Pancreas (tissue), 10 donors: ENCODE measurements at regions not wholly inside any gene's neighbourhood (a gene's known extent, or its start where the extent isn't known, plus 50 kb on each side); places are given as distances from the start of the nearest gene placed in this dataset.

Experiments used
- ATAC-seq, 4 donors: fragments of 200-7000 bp; cut with Tn5 transposase; one replicate each; pipeline versions ENCODE4 v1.8.0 to v1.9.1; 2020; ENCODE audit warnings: mild to moderate bottlenecking in 4 of 4, moderate library complexity in 4 of 4
- DNase-seq, 6 donors: peaks; one replicate each; pipeline ENCODE4 v3.0.0-alpha.2; 2020
- FAIRE-seq: peaks from 2 replicates; lab custom pipeline; 2012; peaks lifted over from hg19 to GRCh38; lab: Jason Lieb, UNC
- H3K27ac ChIP-seq, 4 donors: fragments of 200-600 bp; sonication (generic); 1 replicate in 3 of 4; 2 replicates in 1 of 4; pipeline versions ENCODE4 v1.5.0 to v1.8.0; 2020
- H3K27me3 ChIP-seq, 4 donors: fragments of 200-600 bp; one replicate each; pipeline ENCODE4 v1.8.0; 2021
- H3K36me3 ChIP-seq, 3 donors: fragments of 200-600 bp; sonication (generic) in 1 of 3; one replicate each; pipeline versions ENCODE4 v1.5.0 to v1.8.0; 2020 to 2021
- H3K4me1 ChIP-seq, 3 donors: fragments of 200-600 bp; one replicate each; pipeline ENCODE4 v1.8.0; 2021
- H3K4me3 ChIP-seq, 4 donors: fragments of 200-600 bp; sonication (generic) in 2 of 4; one replicate each; pipeline versions ENCODE4 v1.5.0 to v1.8.0; 2020 to 2021
- H3K9me3 ChIP-seq, 4 donors: fragments of 200-600 bp; one replicate each; pipeline ENCODE4 v1.8.0; 2021
- CTCF ChIP-seq, 4 donors: fragments of 200-600 bp; sonication (generic) in 3 of 4; IDR thresholded peaks; one replicate each; pipeline versions ENCODE4 v1.5.0 to v1.8.0; 2021; ENCODE audit warnings: antibody characterized with exemption in 4 of 4
- WGBS, 2 donors: extraction: QIAGEN DNeasy Blood & Tissue Kit; methylation state at CpG; one replicate each; pipeline ENCODE4 v1.1.7; 2013; 5-methylcytosine and 5-hydroxymethylcytosine counted together
- intact Hi-C, 3 donors: fragments of 100-400 bp; cut with DNase I; formaldehyde crosslinking; loops; one replicate each; pipeline versions ENCODE4 v1.11.1 to v1.14.2; 2022
- donor health status: healthy with polysubstance abuse.
- donor health status: DM: no; HTN: no; CAD: no; lungs with moderate emphysema.
- donor health status: DM: no; HTN: no; CAD: no.
- donor health status: control.
- donor health status: control.
- donor health status: Bipolar disorder and iron deficiency.
- donor health status: DM: yes; HTN: yes; CAD: no.
- donor health status: DM: no; HTN: no; CAD: no.
- donor health status: DM: no; HTN: no; CAD: no.
- donor health status: DM: yes; HTN: yes; CAD: no.

- no peaks in the 10 kb centered on the region for H3K36me3 ChIP-seq
- intact Hi-C loops, result no loop called here
- no peak overlapping the region for H3K4me3 ChIP-seq
- no peaks in the 10 kb centered on the region for H3K9me3 ChIP-seq
- no peaks in the 10 kb centered on the region for H3K4me1 ChIP-seq
- ATAC-seq (no peak), FAIRE-seq (no peak), DNase-seq (no peak)
- H3K27me3 ChIP-seq, result no peaks in the 10 kb centered on the region
- H3K27ac ChIP-seq, result no peak overlapping the region
- TF ChIP-seq CTCF (IDR thresholded peaks at IDR 0.05), result no peak
- WGBS, 2 donors, result 84 to 88% methylated on average over 10 of the region's 10 CpGs
These were observed 276.5 kb downstream of the CDC5L start for GRCh38 chr6:44663860-44664634.

DNA sequence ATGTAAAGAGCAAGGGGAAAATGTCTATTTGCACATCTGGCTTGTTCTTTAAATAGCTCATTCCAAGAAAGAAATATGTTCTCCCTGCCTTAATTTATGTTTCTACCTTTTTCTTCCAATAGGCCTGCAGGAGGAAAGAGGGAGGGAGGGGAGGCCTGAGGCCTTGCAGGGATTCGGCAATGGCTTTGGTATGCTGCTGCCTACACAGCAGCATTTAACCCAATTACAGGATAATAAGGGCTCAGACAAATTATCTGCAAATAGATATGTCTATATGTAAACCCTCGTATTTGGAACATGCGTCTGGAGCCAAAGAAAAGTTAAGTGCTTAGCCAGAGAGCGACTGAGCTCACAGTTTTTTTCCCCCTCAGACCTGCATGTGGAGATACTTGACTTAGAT lies 277.2 kb downstream of the CDC5L start:
- DNase-seq (no peak), ATAC-seq (no peak), FAIRE-seq (no peak)
- Histone ChIP-seq H3K27me3 (no peaks in the 10 kb centered on the region), H3K36me3 (no peaks in the 10 kb centered on the region), H3K4me1 (no peaks in the 10 kb centered on the region), H3K9me3 (no peaks in the 10 kb centered on the region), H3K4me3 (no peak overlapping the region), H3K27ac (no peak overlapping the region)
- 74 to 93% methylated on average over 4 of the region's 4 CpGs for WGBS, 2 donors
- TF ChIP-seq CTCF (IDR thresholded peaks at IDR 0.05), result no peak
- intact Hi-C loops, result no loop called here

- Histone ChIP-seq H3K4me3 (no peak overlapping the region), H3K36me3 (no peaks in the 10 kb centered on the region), H3K4me1 (no peaks in the 10 kb centered on the region), H3K27me3 (no peaks in the 10 kb centered on the region), H3K27ac (no peak overlapping the region), H3K9me3 (no peaks in the 10 kb centered on the region)
- TF ChIP-seq CTCF (IDR thresholded peaks at IDR 0.05), result no peak
- intact Hi-C loops, result no loop called here
- DNase-seq (no peak), ATAC-seq (no peak), FAIRE-seq (no peak)
- 94 to 99% methylated on average over 3 of the region's 3 CpGs for WGBS, 2 donors
These were observed 277.6 kb downstream of the CDC5L start for GRCh38 chr6:44665143-44665542.

GRCh38 chr6:44665683-44666082 lies 278.2 kb downstream of the CDC5L start:
- Histone ChIP-seq H3K27ac (no peak overlapping the region), H3K4me1 (no peaks in the 10 kb centered on the region), H3K9me3 (no peaks in the 10 kb centered on the region), H3K36me3 (no peaks in the 10 kb centered on the region), H3K27me3 (no peaks in the 10 kb centered on the region), H3K4me3 (no peak overlapping the region)
- intact Hi-C loops, result no loop called here
- no peak for TF ChIP-seq CTCF (IDR thresholded peaks at IDR 0.05)
- FAIRE-seq (no peak), DNase-seq (no peak), ATAC-seq (no peak)
- 87 to 91% methylated on average over 9 of the region's 9 CpGs for WGBS, 2 donors

GRCh38 chr6:44666324-44666723 lies 278.8 kb downstream of the CDC5L start:
- WGBS, 2 donors, result 76 to 80% methylated on average over 3 of the region's 3 CpGs
- intact Hi-C loops, result no loop called here
- H3K4me3 ChIP-seq, result no peak overlapping the region
- ATAC-seq (no peak), FAIRE-seq (no peak), DNase-seq (no peak)
- H3K27ac ChIP-seq, result no peak overlapping the region
- no peak for TF ChIP-seq CTCF (IDR thresholded peaks at IDR 0.05)
- H3K9me3 ChIP-seq, result no peaks in the 10 kb centered on the region
- no peaks in the 10 kb centered on the region for H3K36me3 ChIP-seq
- H3K27me3 ChIP-seq, result no peaks in the 10 kb centered on the region
- no peaks in the 10 kb centered on the region for H3K4me1 ChIP-seq
